ENCODE measurements at regions not wholly inside any gene's neighbourhood (a gene's known extent, or its start where the extent isn't known, plus 50 kb on each side); places are given as distances from the start of the nearest gene placed in this dataset.
"Not testable (repeated sequence)": the region's sequence is repeated elsewhere in the genome, so short reads cannot be mapped to it uniquely, and the experiment has no call there.

- no peaks in the 10 kb centered on the region for H3K27me3 ChIP-seq (ENCODE audit: control insufficient read depth, insufficient read depth)
- no peaks in the 10 kb centered on the region for H3K4me1 ChIP-seq (ENCODE audit: control insufficient read depth, insufficient read depth, low read length)
- no peak for ATAC-seq
- no peak overlapping the region for H3K4me3 ChIP-seq (ENCODE audit: low read length)
- no peaks in the 10 kb centered on the region for H3K9me3 ChIP-seq (ENCODE audit: control insufficient read depth, low read length)
- no peak for DNase-seq
- intact Hi-C loops (cut with DNase I), result no loop called here
- 33% methylated on average over 2 of the region's 2 CpGs for WGBS
- no peak overlapping the region for H3K27ac ChIP-seq (ENCODE audit: low read length)
These were observed 408.8 kb downstream of the NUP35 start for GRCh38 chr2:183533021-183533420.

- 54% methylated on average over 3 of the region's 3 CpGs for WGBS
- Histone ChIP-seq H3K9me3 (ENCODE audit: control insufficient read depth, low read length) (no peaks in the 10 kb centered on the region), H3K27me3 (ENCODE audit: control insufficient read depth, insufficient read depth) (no peaks in the 10 kb centered on the region), H3K27ac (ENCODE audit: low read length) (no peak overlapping the region), H3K4me1 (ENCODE audit: control insufficient read depth, insufficient read depth, low read length) (no peaks in the 10 kb centered on the region), H3K4me3 (ENCODE audit: low read length) (no peak overlapping the region)
- no peak for ATAC-seq
- intact Hi-C loops (cut with DNase I), result no loop called here
- no peak for DNase-seq
These were observed 412.0 kb downstream of the NUP35 start for GRCh38 chr2:183536290-183536689.

- no peak for DNase-seq
- no peaks in the 10 kb centered on the region for H3K27me3 ChIP-seq (ENCODE audit: control insufficient read depth, insufficient read depth)
- no peaks in the 10 kb centered on the region for H3K9me3 ChIP-seq (ENCODE audit: control insufficient read depth, low read length)
- no peaks in the 10 kb centered on the region for H3K4me1 ChIP-seq (ENCODE audit: control insufficient read depth, insufficient read depth, low read length)
- 78% methylated on average over 3 of the region's 3 CpGs for WGBS
- H3K4me3 ChIP-seq (ENCODE audit: low read length), result no peak overlapping the region
- intact Hi-C loops (cut with DNase I), result no loop called here
- ATAC-seq, result no peak
- H3K27ac ChIP-seq (ENCODE audit: low read length), result no peak overlapping the region
These were observed 412.5 kb downstream of the NUP35 start for GRCh38 chr2:183536714-183537113.

GRCh38 chr2:183541766-183542165 is 417.5 kb downstream of the NUP35 start:
- Histone ChIP-seq H3K4me3 (ENCODE audit: low read length) (no peak overlapping the region), H3K27ac (ENCODE audit: low read length) (no peak overlapping the region), H3K4me1 (ENCODE audit: control insufficient read depth, insufficient read depth, low read length) (no peaks in the 10 kb centered on the region), H3K9me3 (ENCODE audit: control insufficient read depth, low read length) (no peaks in the 10 kb centered on the region), H3K27me3 (ENCODE audit: control insufficient read depth, insufficient read depth) (no peaks in the 10 kb centered on the region)
- intact Hi-C loops (cut with DNase I), result no loop called here
- DNase-seq (no peak), ATAC-seq (no peak)
- WGBS, result 78% methylated on average over 6 of the region's 6 CpGs

- 86% methylated on average over 3 of the region's 3 CpGs for WGBS
- ATAC-seq, result no peak
- intact Hi-C loops (cut with DNase I), result no loop called here
These were observed 418.4 kb downstream of the NUP35 start for GRCh38 chr2:183542606-183543005.

GRCh38 chr2:183543222-183543621 is 419.0 kb downstream of the NUP35 start:
- Histone ChIP-seq H3K4me3 (ENCODE audit: low read length) (no peak overlapping the region), H3K27ac (ENCODE audit: low read length) (no peak overlapping the region), H3K4me1 (ENCODE audit: control insufficient read depth, insufficient read depth, low read length) (no peaks in the 10 kb centered on the region), H3K9me3 (ENCODE audit: control insufficient read depth, low read length) (no peaks in the 10 kb centered on the region), H3K27me3 (ENCODE audit: control insufficient read depth, insufficient read depth) (no peaks in the 10 kb centered on the region)
- intact Hi-C loops (cut with DNase I), result no loop called here
- no peak for DNase-seq
- 83% methylated on average over 5 of the region's 5 CpGs for WGBS
- ATAC-seq, result no peak

More at GRCh38 chr2:183542606-183543005, 418.4 kb downstream of the NUP35 start:
- DNase-seq, result no peak
- Histone ChIP-seq H3K9me3 (ENCODE audit: control insufficient read depth, low read length) (no peaks in the 10 kb centered on the region), H3K27ac (ENCODE audit: low read length) (no peak overlapping the region), H3K27me3 (ENCODE audit: control insufficient read depth, insufficient read depth) (no peaks in the 10 kb centered on the region), H3K4me1 (ENCODE audit: control insufficient read depth, insufficient read depth, low read length) (no peaks in the 10 kb centered on the region), H3K4me3 (ENCODE audit: low read length) (no peak overlapping the region)

- H3K4me1 ChIP-seq (ENCODE audit: control insufficient read depth, insufficient read depth, low read length), result no peaks in the 10 kb centered on the region
- H3K27ac ChIP-seq (ENCODE audit: low read length), result no peak overlapping the region
- no peaks in the 10 kb centered on the region for H3K9me3 ChIP-seq (ENCODE audit: control insufficient read depth, low read length)
- ATAC-seq (no peak), DNase-seq (no peak)
- H3K27me3 ChIP-seq (ENCODE audit: control insufficient read depth, insufficient read depth), result no peaks in the 10 kb centered on the region
- 54% methylated on average over 7 of the region's 7 CpGs for WGBS
- H3K4me3 ChIP-seq (ENCODE audit: low read length), result no peak overlapping the region
- intact Hi-C loops (cut with DNase I), result no loop called here
These were observed 419.5 kb downstream of the NUP35 start for GRCh38 chr2:183543731-183544130.

GRCh38 chr2:183546560-183547350 is 422.5 kb downstream of the NUP35 start:
- H3K4me1 ChIP-seq (ENCODE audit: control insufficient read depth, insufficient read depth, low read length); H3K9me3 ChIP-seq (ENCODE audit: control insufficient read depth, low read length); H3K27ac ChIP-seq (ENCODE audit: low read length); H3K4me3 ChIP-seq (ENCODE audit: low read length); ATAC-seq; H3K27me3 ChIP-seq (ENCODE audit: control insufficient read depth, insufficient read depth); intact Hi-C loops (cut with DNase I): not testable (repeated sequence)
- peak in 1 of 3 donors; percentile 38 for DNase-seq
- WGBS, result 87% methylated on average over 21 of the region's 21 CpGs

GRCh38 chr2:183552716-183553115 is 428.5 kb downstream of the NUP35 start:
- DNase-seq (no peak), ATAC-seq (no peak)
- Histone ChIP-seq H3K9me3 (ENCODE audit: control insufficient read depth, low read length) (no peaks in the 10 kb centered on the region), H3K4me3 (ENCODE audit: low read length) (no peak overlapping the region), H3K27me3 (ENCODE audit: control insufficient read depth, insufficient read depth) (no peaks in the 10 kb centered on the region), H3K27ac (ENCODE audit: low read length) (no peak overlapping the region), H3K4me1 (ENCODE audit: control insufficient read depth, insufficient read depth, low read length) (no peaks in the 10 kb centered on the region)
- intact Hi-C loops (cut with DNase I), result no loop called here
- WGBS, result 47% methylated on average over 4 of the region's 4 CpGs

GRCh38 chr2:183564726-183565125 is 440.5 kb downstream of the NUP35 start:
- Histone ChIP-seq H3K4me3 (ENCODE audit: low read length) (no peak overlapping the region), H3K4me1 (ENCODE audit: control insufficient read depth, insufficient read depth, low read length) (no peaks in the 10 kb centered on the region), H3K27ac (ENCODE audit: low read length) (no peak overlapping the region), H3K9me3 (ENCODE audit: control insufficient read depth, low read length) (no peaks in the 10 kb centered on the region), H3K27me3 (ENCODE audit: control insufficient read depth, insufficient read depth) (no peaks in the 10 kb centered on the region)
- intact Hi-C loops (cut with DNase I), result no loop called here
- DNase-seq (no peak), ATAC-seq (no peak)

- Histone ChIP-seq H3K9me3 (ENCODE audit: control insufficient read depth, low read length) (no peaks in the 10 kb centered on the region), H3K27me3 (ENCODE audit: control insufficient read depth, insufficient read depth) (no peaks in the 10 kb centered on the region), H3K4me3 (ENCODE audit: low read length) (no peak overlapping the region), H3K4me1 (ENCODE audit: control insufficient read depth, insufficient read depth, low read length) (no peaks in the 10 kb centered on the region), H3K27ac (ENCODE audit: low read length) (no peak overlapping the region)
- ATAC-seq (no peak), DNase-seq (no peak)
- intact Hi-C loops (cut with DNase I), result no loop called here
- 77% methylated on average over 2 of the region's 2 CpGs for WGBS
These were observed 451.2 kb downstream of the NUP35 start for GRCh38 chr2:183575481-183575880.

- Histone ChIP-seq H3K4me3 (ENCODE audit: low read length) (no peak overlapping the region), H3K27ac (ENCODE audit: low read length) (no peak overlapping the region), H3K4me1 (ENCODE audit: control insufficient read depth, insufficient read depth, low read length) (no peaks in the 10 kb centered on the region), H3K27me3 (ENCODE audit: control insufficient read depth, insufficient read depth) (no peaks in the 10 kb centered on the region), H3K9me3 (ENCODE audit: control insufficient read depth, low read length) (no peaks in the 10 kb centered on the region)
- ATAC-seq, result no peak
- intact Hi-C loops (cut with DNase I), result no loop called here
- DNase-seq, result no peak
- 38% methylated on average over 5 of the region's 5 CpGs for WGBS
These were observed 455.4 kb downstream of the NUP35 start for GRCh38 chr2:183579686-183580085.
